Type B pancreatic cell (in vitro differentiated cells): ENCODE measurements at regions not wholly inside any gene's neighbourhood (a gene's known extent, or its start where the extent isn't known, plus 50 kb on each side); places are given as distances from the start of the nearest gene placed in this dataset.

Experiments
- DNase-seq: peaks from one replicate; pipeline ENCODE4 v3.0.0; 2021; ENCODE audit warnings: mixed read lengths; ENCODE audit not compliant: unreplicated experiment; ENCODE audit errors: extremely low spot score
- H3K27ac Mint-ChIP-seq: 2 replicates; pipeline ENCODE4 v1.8.0; 2021; ENCODE audit warnings: mild to moderate bottlenecking, mixed read lengths
- H3K27me3 Mint-ChIP-seq: 2 replicates; pipeline ENCODE4 v1.8.0; 2021; ENCODE audit warnings: mixed read lengths
- H3K36me3 Mint-ChIP-seq: 2 replicates; pipeline ENCODE4 v1.8.0; 2021; ENCODE audit warnings: mixed read lengths
- H3K4me1 Mint-ChIP-seq: one replicate; pipeline ENCODE4 v1.8.0; 2021; ENCODE audit warnings: mixed read lengths; ENCODE audit not compliant: unreplicated experiment
- H3K4me3 Mint-ChIP-seq: 2 replicates; pipeline ENCODE4 v1.8.0; 2021; ENCODE audit warnings: mild to moderate bottlenecking, mixed read lengths
- H3K9me3 Mint-ChIP-seq: 2 replicates; pipeline ENCODE4 v1.8.0; 2021; ENCODE audit warnings: mixed read lengths
- TF ChIP-seq, protein P1 (sequence below): fragments of 200-600 bp; sonication (generic); conservative IDR thresholded peaks from 2 replicates; pipeline ENCODE4 v1.5.0; 2021; ENCODE audit warnings: antibody characterized with exemption, mild to moderate bottlenecking

GRCh38 chr10:84783909-84784308, 455.5 kb downstream of the CCSER2 start:
- Mint-ChIP-seq H3K36me3 (no peaks in the 10 kb centered on the region), H3K27ac (no peak overlapping the region), H3K4me1 (no peaks in the 10 kb centered on the region), H3K4me3 (no peak overlapping the region), H3K27me3 (peaks cover 4% of the 10 kb centered on the region), H3K9me3 (no peaks in the 10 kb centered on the region)
- no peak for DNase-seq
- TF ChIP-seq, protein P1, sequence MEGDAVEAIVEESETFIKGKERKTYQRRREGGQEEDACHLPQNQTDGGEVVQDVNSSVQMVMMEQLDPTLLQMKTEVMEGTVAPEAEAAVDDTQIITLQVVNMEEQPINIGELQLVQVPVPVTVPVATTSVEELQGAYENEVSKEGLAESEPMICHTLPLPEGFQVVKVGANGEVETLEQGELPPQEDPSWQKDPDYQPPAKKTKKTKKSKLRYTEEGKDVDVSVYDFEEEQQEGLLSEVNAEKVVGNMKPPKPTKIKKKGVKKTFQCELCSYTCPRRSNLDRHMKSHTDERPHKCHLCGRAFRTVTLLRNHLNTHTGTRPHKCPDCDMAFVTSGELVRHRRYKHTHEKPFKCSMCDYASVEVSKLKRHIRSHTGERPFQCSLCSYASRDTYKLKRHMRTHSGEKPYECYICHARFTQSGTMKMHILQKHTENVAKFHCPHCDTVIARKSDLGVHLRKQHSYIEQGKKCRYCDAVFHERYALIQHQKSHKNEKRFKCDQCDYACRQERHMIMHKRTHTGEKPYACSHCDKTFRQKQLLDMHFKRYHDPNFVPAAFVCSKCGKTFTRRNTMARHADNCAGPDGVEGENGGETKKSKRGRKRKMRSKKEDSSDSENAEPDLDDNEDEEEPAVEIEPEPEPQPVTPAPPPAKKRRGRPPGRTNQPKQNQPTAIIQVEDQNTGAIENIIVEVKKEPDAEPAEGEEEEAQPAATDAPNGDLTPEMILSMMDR = no peak

DNA sequence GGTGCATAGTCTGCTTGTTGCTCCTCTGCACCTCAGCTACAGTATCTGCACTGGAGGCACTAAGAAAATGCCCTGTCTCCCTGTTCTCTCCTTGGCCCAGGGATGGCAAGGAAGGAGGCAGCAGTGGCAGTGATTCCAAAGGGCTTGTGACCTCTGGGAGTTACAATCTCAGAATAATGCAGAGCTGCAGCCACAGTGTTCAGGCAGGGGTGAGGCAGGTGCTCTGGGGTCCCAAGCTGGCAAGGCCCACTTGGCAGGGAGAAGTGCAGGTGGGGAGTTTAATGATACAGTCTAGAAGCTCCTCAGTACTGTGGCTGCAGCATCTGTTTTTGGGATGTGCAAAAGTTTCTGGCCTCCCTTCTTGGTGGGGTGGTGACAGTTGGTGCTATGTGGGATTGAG, 456.4 kb downstream of the CCSER2 start:
- Mint-ChIP-seq H3K4me1 (no peaks in the 10 kb centered on the region), H3K27ac (no peak overlapping the region), H3K27me3 (no peaks in the 10 kb centered on the region), H3K36me3 (no peaks in the 10 kb centered on the region), H3K4me3 (no peak overlapping the region), H3K9me3 (no peaks in the 10 kb centered on the region)
- TF ChIP-seq, protein P1 = no peak
- DNase-seq = no peak

- H3K4me3 Mint-ChIP-seq = no peak overlapping the region
- H3K27me3 Mint-ChIP-seq = peaks cover 4% of the 10 kb centered on the region
- H3K36me3 Mint-ChIP-seq = no peaks in the 10 kb centered on the region
- H3K27ac Mint-ChIP-seq = no peak overlapping the region
- peaks cover 4% of the 10 kb centered on the region for H3K9me3 Mint-ChIP-seq
- DNase-seq = no peak
- TF ChIP-seq, protein P1 = no peak
- no peaks in the 10 kb centered on the region for H3K4me1 Mint-ChIP-seq
Measured at GRCh38 chr10:84789026-84789425, 460.6 kb downstream of the CCSER2 start.

GRCh38 chr10:84798312-84798711, 469.9 kb downstream of the CCSER2 start:
- TF ChIP-seq, protein P1 = no peak
- peaks cover 4% of the 10 kb centered on the region for H3K9me3 Mint-ChIP-seq
- H3K4me3 Mint-ChIP-seq = no peak overlapping the region
- no peaks in the 10 kb centered on the region for H3K4me1 Mint-ChIP-seq
- DNase-seq = no peak
- no peaks in the 10 kb centered on the region for H3K36me3 Mint-ChIP-seq
- no peak overlapping the region for H3K27ac Mint-ChIP-seq
- peaks cover 12% of the 10 kb centered on the region for H3K27me3 Mint-ChIP-seq

- Mint-ChIP-seq H3K27ac (no peak overlapping the region), H3K9me3 (peaks cover 4% of the 10 kb centered on the region), H3K4me3 (no peak overlapping the region), H3K36me3 (no peaks in the 10 kb centered on the region), H3K27me3 (peaks cover 10% of the 10 kb centered on the region), H3K4me1 (no peaks in the 10 kb centered on the region)
- no peak for DNase-seq
- TF ChIP-seq, protein P1 = no peak
Measured at GRCh38 chr10:84801156-84801555, 472.8 kb downstream of the CCSER2 start.

DNA sequence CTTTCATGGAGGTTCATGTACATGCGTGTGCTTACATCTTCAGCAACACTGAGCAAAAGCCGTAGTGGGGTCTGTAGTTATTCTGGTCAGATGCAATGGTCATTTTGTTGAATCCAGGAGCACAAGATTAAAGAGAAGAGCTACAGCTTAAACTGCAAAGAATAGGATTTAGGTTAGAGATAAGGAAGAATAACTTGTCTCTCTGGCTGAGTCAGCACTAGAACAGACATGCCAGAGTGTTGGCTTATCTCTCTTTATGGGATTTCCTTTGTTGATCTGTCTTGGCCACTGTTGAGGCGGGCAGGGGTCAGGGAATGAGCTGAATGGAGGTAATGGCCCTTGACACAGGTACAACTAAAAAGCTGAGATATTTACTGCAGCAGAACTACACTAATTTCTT, 473.5 kb downstream of the CCSER2 start:
- Mint-ChIP-seq H3K4me3 (no peak overlapping the region), H3K4me1 (no peaks in the 10 kb centered on the region), H3K27ac (no peak overlapping the region), H3K27me3 (peaks cover 10% of the 10 kb centered on the region), H3K9me3 (peaks cover 4% of the 10 kb centered on the region), H3K36me3 (no peaks in the 10 kb centered on the region)
- TF ChIP-seq, protein P1 = no peak
- no peak for DNase-seq
